Stimulated activated CD8-positive, alpha-beta memory T cell treated with anti-CD3 and anti-CD28 coated beads, Interleukin-15, amount 100 ng/mL, for 1 hour (primary cell): ENCODE measurements at regions not wholly inside any gene's neighbourhood (a gene's known extent, or its start where the extent isn't known, plus 50 kb on each side); places are given as distances from the start of the nearest gene placed in this dataset.
"Not testable (repeated sequence)": the region's sequence is repeated elsewhere in the genome, so short reads cannot be mapped to it uniquely, and the experiment has no call there.

Experiments
- DNase-seq: peaks from one replicate; pipeline ENCODE4 v3.0.0-alpha.2; 2020; ENCODE audit warnings: low read depth

DNA sequence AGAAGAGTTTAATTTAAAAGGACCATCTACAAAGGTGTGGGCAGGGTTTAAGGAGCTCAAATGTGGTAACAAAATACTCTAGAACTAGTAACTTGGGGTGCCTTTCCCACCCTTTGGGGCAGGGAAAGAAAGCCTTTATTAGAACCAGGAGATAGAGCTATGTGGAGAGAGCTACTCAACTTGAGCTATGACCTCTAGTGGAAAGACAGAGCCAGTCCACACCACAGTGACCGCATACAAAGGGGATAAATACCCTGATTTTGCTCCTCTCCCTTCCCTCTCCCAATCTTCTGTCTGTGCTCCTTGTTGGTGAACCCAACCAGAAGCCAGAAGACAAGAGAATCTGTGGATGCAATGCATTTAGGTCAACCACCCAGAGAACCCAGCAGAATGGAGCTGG, 54.4 kb upstream of the JAK1 start:
- no peak for DNase-seq

DNA sequence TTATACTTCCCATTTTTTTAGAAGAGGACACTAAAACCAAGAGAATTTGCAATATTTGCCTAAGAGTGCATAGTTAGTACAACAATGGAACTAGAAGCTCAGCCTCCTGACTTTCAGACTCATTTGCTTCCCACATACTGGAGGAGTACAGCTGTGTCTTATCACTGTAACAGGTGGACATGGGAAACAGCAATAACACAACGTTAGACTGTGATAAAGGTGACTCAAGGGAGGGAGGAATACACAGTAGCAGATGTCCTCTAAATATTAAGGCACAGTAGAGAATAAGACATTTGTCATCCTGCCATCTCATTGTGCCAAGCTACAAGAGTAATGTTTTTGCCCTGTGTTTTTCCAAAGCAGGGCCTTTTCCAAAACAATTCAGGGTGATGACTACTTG, 55.4 kb upstream of the JAK1 start:
- no peak for DNase-seq

DNA sequence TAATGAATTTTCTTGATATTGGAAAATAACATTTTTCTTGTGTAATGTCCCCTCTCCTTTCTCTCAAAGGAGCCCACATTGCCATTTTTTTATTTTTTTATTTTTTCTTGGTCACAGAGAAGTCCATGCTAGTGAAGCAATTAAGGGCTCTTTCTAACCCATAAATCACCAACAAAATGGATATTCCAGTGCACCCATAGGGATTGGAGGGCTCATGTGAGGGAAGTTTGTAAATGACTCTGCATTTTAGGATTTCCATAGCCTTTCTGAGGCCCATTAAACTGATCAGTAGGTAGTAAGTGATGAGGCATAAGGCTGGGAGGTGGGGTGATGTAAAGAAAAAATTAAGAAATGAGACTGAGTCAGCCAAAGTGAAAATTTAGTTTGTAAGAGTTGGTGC, 55.9 kb upstream of the JAK1 start:
- no peak for DNase-seq

DNA sequence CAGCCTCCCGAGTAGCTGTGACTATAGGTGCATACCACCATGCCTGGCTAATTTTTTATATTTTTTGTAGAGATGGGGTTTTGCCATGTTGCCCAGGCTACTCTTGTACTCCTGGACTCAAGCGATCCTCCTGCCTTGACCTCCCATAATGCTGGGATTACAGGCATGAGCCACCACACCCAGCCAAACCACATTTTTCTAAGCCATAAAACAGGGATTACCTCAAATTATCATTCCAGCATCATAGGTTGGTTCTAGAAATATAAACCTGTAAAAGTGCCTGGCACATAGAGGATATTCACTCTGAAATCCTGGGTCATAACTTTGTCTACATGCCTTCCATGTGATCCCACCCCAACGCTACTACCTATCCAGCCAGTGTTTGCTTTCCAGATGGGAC, 59.4 kb upstream of the JAK1 start:
- DNase-seq = no peak

DNA sequence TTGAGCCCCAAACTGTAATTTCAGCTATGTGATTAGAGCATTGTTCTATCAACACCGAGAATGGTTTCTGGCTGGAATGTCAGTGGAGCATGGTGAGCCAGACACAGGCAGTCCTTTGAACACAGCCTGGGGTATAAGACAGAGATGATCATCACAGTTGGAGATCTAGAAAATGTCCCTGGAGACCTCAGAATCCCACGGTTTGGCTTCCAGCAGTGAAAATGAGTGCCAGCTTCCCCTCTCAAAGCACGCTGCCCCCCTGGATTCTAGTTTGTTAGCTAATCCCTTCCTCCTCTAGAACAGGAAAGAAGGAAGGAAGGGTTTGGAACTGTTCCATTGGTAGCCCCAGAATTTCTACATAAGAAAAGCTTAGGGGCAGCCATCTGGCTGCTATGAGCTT, 59.9 kb upstream of the JAK1 start:
- DNase-seq = no peak

DNA sequence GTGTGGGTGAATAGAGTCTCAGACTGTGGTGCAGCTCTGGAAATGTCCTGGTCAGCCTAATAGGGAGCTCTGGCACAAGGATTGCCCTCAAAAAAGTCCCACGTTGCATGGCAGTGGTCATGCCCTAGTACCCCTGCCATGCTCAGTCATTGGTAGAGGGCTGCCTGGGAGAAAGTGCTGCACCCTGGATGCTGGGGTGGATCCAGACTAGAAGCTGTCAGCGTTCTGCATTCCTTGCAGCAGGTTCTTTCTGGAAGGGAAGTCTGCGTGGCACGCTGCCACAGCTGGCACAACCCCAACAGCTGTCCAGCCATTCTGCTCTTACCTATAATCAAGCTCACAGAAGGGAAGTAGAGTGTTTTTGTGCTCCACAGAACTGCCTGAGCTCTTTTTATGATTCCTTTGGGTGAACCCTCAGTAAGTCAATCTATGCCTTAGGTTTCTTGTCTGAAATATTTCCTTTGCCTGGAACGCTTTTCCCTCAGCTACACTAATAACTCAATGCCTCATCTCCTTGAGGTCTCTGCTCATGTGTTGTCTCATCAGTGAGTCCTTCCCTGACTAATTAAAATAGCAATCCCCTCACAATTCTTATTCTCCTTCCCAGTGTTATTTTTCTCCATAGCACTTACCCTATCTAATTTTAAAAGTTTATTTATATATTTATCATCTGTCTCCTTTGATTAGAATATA, 61.5 kb upstream of the JAK1 start:
- DNase-seq = no peak

DNA sequence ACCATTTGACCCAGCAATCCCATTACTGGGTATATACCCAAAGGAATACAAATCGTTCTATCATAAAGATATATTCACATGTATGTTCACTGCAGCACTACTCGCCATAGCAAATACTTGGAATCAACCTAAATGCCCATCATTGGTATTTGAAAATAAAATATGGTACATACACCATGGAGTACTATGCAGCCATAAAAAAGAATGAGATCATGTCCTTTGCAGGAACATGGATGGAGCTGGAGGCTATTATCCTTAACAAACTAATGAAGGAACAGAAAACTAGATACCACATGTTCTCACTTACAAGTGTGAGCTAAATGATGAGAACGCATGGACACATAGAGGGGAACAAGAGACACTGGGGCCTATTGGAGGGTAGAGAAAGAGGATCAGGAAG, 63.1 kb upstream of the JAK1 start:
- not testable (repeated sequence) for DNase-seq

DNA sequence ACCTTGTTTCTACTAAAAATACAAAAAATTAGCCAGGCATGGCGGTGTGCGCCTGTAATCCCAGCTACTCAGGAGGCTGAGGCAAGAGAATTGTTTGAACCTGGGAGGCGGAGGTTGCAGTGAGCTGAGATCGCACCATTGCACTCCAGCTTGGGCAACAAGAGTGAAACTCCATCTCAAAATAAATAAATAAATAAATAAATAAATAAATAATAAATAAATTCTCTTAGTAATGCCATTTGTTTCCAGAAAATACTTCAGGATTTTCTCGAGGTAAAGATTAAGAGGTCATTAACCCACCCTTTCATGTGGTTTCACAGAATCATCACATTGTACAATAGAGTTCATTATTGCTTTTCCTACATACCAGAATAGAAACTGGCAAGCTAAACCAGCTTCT, 68.5 kb upstream of the JAK1 start:
- DNase-seq = not testable (repeated sequence)

DNA sequence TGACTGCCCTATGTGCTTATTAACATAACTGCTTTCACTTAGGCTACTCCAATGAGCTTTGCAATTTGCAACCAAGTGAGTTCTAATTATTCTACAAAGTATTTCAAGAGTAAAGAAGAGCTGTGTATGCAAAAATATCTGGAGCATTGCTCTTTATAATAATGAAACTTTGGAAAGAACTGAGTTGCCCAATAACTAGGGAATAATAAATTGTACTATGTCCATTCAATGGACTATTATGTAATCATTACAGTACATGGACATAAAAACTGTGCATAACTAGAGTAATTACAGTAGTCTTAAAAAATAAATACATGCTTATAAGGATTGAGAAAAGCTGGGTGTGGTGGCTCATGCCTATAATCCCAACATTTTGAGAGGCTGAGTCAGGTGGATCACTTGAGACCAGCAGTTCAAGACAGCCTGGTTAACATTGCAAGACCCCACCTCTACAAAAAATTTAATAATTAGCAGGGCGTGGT, 70.3 kb upstream of the JAK1 start:
- no peak for DNase-seq

DNA sequence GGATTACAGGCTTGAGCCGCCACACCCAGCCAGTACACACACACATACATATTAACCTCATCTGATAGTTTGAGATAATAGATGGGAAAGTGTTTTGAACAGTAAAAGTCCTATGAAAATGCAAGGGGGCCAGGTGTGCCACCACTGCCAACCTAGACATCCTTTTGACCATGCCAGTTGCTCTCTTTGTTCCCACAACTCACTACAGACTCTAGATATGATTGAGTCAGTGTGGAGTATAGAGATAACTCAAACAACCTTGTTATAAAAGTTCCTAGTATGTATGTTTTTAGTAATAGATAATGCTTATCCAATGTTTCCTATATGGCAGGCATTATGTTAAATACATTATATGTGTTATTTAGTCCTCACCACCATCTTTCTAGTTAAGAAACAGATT, 72.7 kb upstream of the JAK1 start:
- DNase-seq = no peak

DNA sequence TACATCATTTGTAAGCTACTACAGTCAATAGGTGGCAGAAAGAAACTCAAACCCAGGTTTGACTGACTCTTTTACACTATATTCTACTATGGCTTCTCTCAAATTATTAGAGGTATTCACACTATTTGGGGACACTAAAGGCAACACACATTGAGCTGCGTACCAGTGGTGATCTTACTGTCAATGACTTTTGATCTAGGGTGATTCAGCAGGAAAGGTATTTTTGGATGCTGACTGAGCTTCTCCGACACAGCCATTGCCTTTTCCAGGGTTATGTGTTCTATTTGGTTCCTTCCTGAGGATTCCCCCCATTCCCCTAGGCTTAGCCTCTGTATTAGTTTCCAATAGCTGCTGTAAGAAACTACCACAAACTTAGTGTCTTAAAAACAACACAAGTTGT, 73.2 kb upstream of the JAK1 start:
- no peak for DNase-seq

DNA sequence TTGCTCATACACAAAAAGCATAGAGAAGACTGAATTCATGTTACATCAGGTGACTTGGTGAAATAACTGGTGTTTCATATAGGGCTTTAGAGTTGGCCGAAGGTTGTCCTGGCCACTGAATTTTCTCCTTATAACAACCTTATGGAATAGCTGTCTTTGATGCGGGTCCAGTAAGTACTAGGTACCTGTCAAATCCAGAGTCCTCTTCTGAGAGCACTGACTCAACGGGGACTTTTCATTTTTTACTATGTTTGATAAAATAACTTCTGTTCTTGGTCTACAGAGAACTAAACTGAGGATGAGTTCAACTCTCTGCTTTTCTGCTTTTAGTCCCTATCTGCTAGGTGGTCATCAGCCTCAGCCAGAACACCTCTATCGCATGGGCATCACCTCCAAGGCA, 76.1 kb upstream of the JAK1 start:
- DNase-seq = no peak

DNA sequence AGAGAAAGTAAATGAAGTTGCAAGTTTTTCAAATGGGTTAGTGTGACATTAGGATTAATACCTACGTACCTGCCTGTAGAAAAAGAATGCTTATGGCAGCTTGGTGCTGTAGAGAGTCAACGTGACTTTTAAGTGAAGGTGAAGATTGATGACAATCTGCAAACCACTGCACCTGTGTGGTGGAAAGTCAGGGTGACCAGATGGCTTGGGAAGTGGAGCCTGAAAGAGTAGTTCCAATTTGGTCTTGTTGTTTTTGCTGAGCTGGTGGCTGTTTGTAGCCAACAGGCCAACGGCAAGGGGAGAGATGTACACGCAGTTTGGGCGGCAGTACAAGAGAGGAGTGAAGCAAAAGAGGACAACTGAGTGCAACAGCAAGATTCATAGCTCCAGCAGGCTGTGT, 78.1 kb upstream of the JAK1 start:
- DNase-seq = no peak

DNA sequence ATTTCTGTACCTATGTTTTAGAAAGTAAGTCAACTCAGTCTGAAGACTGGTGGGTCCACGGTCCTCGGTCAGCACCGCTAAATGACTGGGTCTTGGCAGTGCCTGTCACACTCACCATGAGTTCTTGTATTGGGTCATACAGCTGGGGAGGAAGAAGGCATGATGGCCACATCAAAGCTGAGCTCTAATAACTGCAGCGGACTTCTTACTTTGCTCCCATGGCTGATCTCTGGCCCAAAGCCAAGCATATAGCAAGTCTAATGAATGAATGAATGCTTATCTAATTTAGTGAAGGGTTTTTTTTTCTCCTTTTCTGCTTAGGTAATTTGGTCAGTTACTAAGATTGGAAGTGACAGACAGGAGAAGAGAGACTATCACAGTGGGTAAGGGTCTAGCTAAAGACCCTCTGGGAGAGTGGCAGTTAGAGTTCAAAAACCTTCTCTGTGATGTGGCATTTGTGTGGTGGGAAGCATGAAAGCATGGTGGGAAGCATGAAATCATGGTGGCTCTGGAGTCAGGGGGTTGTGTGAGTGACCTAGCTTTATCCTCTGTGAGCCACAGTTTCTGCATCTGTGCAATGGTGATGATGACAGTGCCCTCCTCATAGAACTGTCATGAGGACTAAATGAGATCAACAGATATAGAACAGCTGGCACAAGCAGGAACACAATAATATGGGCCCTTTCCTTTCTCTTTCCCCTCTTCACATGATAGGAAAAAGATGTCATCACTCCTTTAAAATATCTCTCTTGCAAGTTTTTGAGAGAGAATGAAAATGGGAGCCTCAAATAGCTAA, 78.9 kb upstream of the JAK1 start:
- DNase-seq = no peak

DNA sequence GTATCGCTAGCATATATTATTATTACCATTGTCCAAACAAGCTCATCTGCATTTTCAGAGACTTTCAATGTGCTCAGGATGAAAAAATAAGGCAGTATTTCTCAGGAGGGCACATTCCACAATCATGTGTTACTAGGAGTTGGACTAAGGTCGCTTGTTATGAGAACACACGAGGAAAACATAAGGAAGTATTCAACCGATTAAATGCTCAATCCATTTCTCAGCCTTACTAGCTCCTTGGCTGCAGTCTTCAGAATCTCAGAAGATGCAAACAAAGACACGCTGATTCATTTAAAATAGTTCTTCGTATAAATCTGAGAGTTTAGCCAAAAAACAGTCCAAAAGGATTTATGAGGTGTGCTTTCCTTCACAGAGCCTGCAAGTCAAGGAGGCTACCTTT, 82.0 kb upstream of the JAK1 start:
- DNase-seq = no peak

DNA sequence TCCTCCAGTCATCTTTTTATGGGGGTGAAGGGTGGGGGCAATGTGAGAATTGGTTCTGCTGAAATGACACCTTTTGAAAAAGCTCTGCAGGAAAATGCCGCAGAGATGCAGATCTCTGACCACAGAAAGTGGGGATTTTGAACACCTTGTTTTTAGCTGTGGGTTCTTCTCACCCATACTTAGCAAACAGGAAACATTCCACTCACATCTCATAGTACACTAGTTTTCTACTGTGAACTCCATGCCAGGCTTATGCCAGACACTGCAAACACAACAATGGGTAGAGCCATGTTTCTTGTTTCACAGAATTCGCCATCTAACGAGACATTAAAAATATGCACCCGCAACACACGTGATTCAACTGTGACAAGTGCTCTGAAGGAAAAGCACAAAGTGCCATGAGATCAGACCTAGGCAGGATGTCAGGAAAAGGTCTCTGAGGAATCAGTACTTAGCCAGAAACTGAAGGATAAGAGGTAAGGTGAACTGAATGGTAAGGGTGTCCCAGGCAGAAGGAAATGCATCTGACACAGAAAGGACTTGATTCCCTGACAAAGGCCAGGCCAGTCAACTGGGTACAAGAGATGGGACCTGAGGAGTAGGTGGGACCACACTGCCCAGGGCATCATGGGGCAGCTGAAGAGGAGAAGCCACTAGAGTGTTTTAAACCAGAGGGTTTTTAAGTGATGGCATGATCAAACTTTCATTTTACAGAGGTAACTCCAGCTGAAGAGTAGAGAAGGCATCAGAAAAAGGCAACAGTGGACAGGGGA, 83.8 kb upstream of the JAK1 start:
- DNase-seq = no peak

DNA sequence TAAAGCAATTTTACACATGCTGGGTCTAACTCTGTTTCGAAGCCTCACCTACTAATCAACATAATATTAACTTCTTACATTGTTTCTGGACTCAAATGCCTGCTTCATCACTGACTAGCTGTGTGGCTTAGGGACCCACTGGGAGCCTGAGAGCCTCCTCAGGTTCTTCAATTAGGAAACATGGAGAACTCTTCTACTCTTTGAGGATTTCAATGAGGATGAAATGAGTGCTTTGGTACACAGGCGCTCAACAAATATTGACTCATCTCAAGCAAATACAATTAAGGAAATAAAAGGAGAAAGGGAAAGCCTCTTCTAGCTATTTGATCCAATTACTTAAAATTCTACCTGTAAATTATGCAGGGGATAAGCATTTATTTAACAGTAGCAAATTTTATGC, 84.4 kb upstream of the JAK1 start:
- DNase-seq = no peak

DNA sequence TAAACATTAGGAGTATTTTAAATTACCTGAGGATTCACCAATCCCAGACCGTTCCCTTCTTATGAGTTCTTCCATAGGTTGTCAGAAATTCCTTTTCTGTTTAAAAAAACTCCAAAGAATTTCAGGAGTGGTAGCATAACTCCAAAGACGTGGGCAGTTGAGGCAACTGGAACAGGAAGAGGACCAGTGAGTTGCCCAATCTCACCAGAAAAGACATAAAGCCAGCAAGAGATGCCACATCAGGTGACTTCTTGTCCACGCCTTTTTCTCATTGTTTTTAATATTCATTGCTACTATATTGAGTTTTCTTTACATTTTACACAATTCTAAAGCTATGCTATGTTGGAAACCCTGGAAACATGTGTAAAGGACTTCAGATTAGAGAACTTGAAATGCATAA, 88.1 kb upstream of the JAK1 start:
- no peak for DNase-seq

DNA sequence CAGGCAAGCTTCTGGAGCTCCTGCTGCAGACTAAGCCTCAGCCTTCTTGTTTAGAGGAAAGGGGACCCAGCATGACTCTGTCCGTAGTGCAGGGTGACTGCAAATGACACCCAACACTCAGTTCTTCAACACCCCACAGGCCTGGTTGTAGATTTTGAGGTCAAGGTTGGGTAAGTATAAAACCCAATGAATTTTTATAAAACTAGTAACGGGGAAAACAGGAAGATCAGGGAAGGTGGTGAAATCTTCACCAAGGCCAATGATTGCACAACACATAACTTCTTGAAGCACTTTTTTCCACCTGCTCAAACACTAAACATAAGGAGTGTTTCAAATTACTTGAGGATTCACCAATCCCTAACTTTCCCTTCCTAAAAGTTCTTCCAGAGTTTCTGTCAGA, 89.4 kb upstream of the JAK1 start:
- DNase-seq = no peak

DNA sequence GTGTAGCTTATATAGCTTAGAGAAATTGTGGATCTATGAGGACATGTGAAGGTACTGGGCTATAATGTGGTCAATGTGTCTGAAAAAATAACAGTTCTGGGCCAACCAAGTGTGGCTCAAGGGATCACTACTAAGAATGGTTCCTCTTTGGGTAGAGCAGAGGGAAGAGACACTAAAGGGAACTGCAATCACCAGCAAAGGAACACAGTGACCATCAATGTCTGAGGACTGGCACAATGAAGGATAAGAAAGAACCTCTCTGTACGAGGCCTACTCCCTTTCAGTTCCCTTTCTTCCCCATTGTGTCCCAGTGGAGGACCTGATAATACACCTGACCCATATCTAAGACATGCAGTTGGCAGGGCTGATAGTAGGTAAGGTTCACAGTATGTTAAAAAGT, 89.9 kb upstream of the JAK1 start:
- DNase-seq = no peak

DNA sequence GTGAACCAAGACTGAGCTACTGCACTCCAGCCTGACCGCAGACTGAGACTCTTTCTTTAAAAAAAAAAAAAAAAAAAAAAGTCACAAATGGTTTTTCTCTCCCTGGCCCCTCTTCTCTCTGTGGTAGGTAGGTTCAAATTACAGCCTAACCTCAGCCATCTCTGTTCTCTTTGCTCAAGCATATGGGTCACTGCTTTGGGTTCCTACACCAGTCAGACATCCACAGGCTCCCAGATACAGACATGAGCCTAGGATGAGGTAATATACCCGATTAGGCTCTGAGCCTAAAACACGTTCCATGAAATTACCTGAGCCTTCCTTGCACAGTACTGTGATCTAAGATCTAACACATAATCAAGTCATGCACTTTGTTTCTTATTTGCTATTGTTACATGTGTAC, 90.5 kb upstream of the JAK1 start:
- DNase-seq = no peak

DNA sequence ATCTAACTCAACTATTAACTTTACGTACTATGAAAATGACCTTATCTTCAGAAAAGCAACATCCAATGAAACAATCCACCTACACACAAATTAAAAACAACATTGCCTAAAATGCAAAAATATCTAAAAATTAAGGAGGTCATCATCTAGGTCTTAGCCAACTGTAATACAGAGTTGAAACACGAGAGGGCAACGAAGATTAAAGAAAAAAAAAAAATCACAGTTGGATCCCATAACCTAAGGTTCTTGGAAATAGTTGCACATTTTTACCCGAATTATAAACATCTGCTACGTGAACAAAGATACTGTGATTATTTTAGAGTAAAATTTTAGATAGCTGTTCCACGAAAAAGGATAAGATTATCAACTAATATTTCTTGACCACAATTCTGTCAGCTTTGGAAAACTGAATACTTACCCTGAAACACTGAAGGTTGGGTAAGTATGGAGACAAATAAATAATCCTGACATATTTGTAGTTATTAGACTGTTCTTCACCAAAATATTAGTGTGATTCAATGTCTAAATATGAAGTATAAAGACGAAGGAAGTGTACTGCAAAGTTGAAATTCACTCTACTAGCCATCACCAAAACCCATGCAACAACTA, 88.0 kb upstream of the AK4 start:
- no peak for DNase-seq

DNA sequence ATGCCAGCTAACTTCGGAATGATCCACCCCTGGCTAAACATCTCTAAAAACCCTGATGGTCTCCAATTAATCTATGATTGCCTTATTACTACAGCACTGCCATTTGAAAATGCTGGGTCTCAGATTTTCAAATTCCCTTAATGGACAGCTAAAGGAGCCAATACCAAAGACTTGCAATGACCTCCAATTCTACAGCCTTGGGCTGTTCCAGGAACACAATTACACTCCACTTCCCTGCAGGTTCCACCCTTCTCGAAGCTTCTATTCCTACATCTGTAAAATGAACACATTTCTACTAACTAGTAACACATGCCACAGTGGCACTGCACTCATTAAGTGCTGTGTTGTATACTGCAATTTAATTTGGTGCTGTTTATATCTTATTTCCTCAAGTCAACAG, 85.7 kb upstream of the AK4 start:
- no peak for DNase-seq
